ENCODE measurements at regions not wholly inside any gene's neighbourhood (a gene's known extent, or its start where the extent isn't known, plus 50 kb on each side); places are given as distances from the start of the nearest gene placed in this dataset.
A peak's percentile ranks its signal among the peaks of the same experiment; 100 is the strongest.

- 79% methylated on average over 6 of the region's 6 CpGs for WGBS (ENCODE audit: low lambda C conversion rate)
- H3K9ac ChIP-seq (ENCODE audit: insufficient read depth, low read depth, low read length): no peak overlapping the region
- H3K9me3 ChIP-seq (ENCODE audit: low read length): no peaks in the 10 kb centered on the region
- no peak for DNase-seq (ENCODE audit: low spot score)
- peaks cover 0 to 13% of the 10 kb centered on the region in 2 experiments; a peak in 2 of 5 replicates for H3K36me3 ChIP-seq (replicated peaks in 1 of 2; ENCODE audit: control insufficient read depth in 1 of 2, insufficient read depth in 2 of 2, low read length in 2 of 2)
- H2AFZ ChIP-seq (ENCODE audit: low read length): no peak overlapping the region
- no peak overlapping the region for H3K4me3 ChIP-seq (replicated peaks in 1 of 3; ENCODE audit: insufficient read depth in 1 of 3, low read depth in 2 of 3, low read length in 3 of 3)
- no peaks in the 10 kb centered on the region for H3K27me3 ChIP-seq (ENCODE audit: control insufficient read depth in 1 of 2, insufficient read depth in 2 of 2, low read length in 2 of 2)
- no peak overlapping the region for H3K4me2 ChIP-seq (ENCODE audit: low read depth, low read length)
- ChIA-PET POLR2A (interaction anchor here (1.1 to 6.6 kb wide), 7 partner anchors 11 to 108 kb away, joined by 3 to 104 read pairs (median 6); partner anchors contain the start of gene GLRX5), CTCF (ENCODE audit: low intra/inter-chr PET ratio, low total read pairs) (interaction anchor here (0.9 to 3.3 kb wide), 4 partner anchors 83 to 118 kb away, joined by 3 to 18 read pairs (median 5); no protein-coding TSS in a partner anchor)
- intact Hi-C loops (cut with micrococcal nuclease; ENCODE audit: unreplicated experiment): loop anchor here (1.0 kb wide), 1 partner anchor 85 kb away; no protein-coding TSS in a partner anchor
- no peaks in the 10 kb centered on the region for H3K79me2 ChIP-seq (ENCODE audit: insufficient read depth, low read length)
- TF ChIP-seq ZNF354B (CRISPR knock-in tag; IDR thresholded peaks at IDR 0.05) (0 out of 2 replicates have a peak, but pooled peaks have one; percentile 46), ZNF430 (CRISPR knock-in tag; IDR thresholded peaks at IDR 0.05) (no peak)
- in situ Hi-C loops (cut with HindIII; ENCODE audit: extremely low pct_ligation_motif_present, low pct_unique_long_range_greater_than_20kb): loop anchor here (5.0 kb wide), 1 partner anchor 90 kb away; no protein-coding TSS in a partner anchor
- H4K20me1 ChIP-seq (ENCODE audit: insufficient read depth, low read length): no peaks in the 10 kb centered on the region
- ATAC-seq: peak; percentile 3; the same call in 2 of the 3 replicates
- no TSS peak for BruUV-seq (replicated peaks)
- H3K4me1 ChIP-seq (ENCODE audit: insufficient read depth, low read length): peaks cover 45% of the 10 kb centered on the region
- no peak for FAIRE-seq
- H3K27ac ChIP-seq (ENCODE audit: extremely low read length, insufficient read depth, low read length): no peak overlapping the region
These were observed 74.3 kb downstream of the SYNE3 start for GRCh38 chr14:95442016-95442632.

GRCh38 chr14:95440951-95441350 lies 75.5 kb downstream of the SYNE3 start:
- ChIA-PET CTCF (ENCODE audit: low intra/inter-chr PET ratio, low total read pairs) (interaction anchor here (3.3 kb wide), 1 partner anchor 87 kb away, joined by 18 read pairs; no protein-coding TSS in a partner anchor), POLR2A (no interaction called here)
- FAIRE-seq (no peak), ATAC-seq (no peak), DNase-seq (ENCODE audit: low spot score) (no peak)
- WGBS (ENCODE audit: low lambda C conversion rate): 100% methylated on average over 2 of the region's 2 CpGs
- peaks cover 2 to 15% of the 10 kb centered on the region in 2 experiments; a peak in 3 of 5 replicates for H3K36me3 ChIP-seq (replicated peaks in 1 of 2; ENCODE audit: control insufficient read depth in 1 of 2, insufficient read depth in 2 of 2, low read length in 2 of 2)
- in situ Hi-C loops (cut with HindIII; ENCODE audit: extremely low pct_ligation_motif_present, low pct_unique_long_range_greater_than_20kb) (loop anchor here (5.0 kb wide), 1 partner anchor 91 kb away; no protein-coding TSS in a partner anchor), intact Hi-C loops (cut with micrococcal nuclease; ENCODE audit: unreplicated experiment) (no loop called here)
- no peaks in the 10 kb centered on the region for H3K27me3 ChIP-seq (ENCODE audit: control insufficient read depth in 1 of 2, insufficient read depth in 2 of 2, low read length in 2 of 2)
- H3K9me3 ChIP-seq (ENCODE audit: low read length): no peaks in the 10 kb centered on the region
- no peak overlapping the region for H3K4me3 ChIP-seq (replicated peaks in 1 of 3; ENCODE audit: insufficient read depth in 1 of 3, low read depth in 2 of 3, low read length in 3 of 3)
- H3K79me2 ChIP-seq (ENCODE audit: insufficient read depth, low read length): no peaks in the 10 kb centered on the region
- TF ChIP-seq ATF7 (IDR thresholded peaks at IDR 0.05): no peak
- no peak for TF ChIP-seq ATF7 (CRISPR knock-in tag; IDR thresholded peaks at IDR 0.05)
- no peak for TF ChIP-seq SOX5 (CRISPR knock-in tag; IDR thresholded peaks at IDR 0.05; ENCODE audit: borderline replicate concordance)
- TF ChIP-seq SRSF9 (IDR thresholded peaks at IDR 0.05; ENCODE audit: borderline replicate concordance, insufficient read depth, low read depth, low read length, poor library complexity, severe bottlenecking): no peak
- TF ChIP-seq SKIL (CRISPR knock-in tag; IDR thresholded peaks at IDR 0.05; ENCODE audit: borderline replicate concordance): no peak
- TF ChIP-seq PTBP1 (IDR thresholded peaks at IDR 0.05; ENCODE audit: low read depth, low read length, poor library complexity, severe bottlenecking): no peak
- no peak for TF ChIP-seq GMEB1 (CRISPR knock-in tag; IDR thresholded peaks at IDR 0.05; ENCODE audit: borderline replicate concordance)
- no peak for TF ChIP-seq RAD51 (IDR thresholded peaks at IDR 0.05; ENCODE audit: borderline replicate concordance)
- TF ChIP-seq GLI4 (CRISPR knock-in tag; IDR thresholded peaks at IDR 0.05; ENCODE audit: borderline replicate concordance): no peak
- TF ChIP-seq ZNF781 (CRISPR knock-in tag; IDR thresholded peaks at IDR 0.05; ENCODE audit: borderline replicate concordance, not compliant biosample characterization): no peak
- TF ChIP-seq ZNF788 (CRISPR knock-in tag; IDR thresholded peaks at IDR 0.05; ENCODE audit: borderline replicate concordance): no peak
- no peak overlapping the region for H3K4me2 ChIP-seq (ENCODE audit: low read depth, low read length)
- no peak overlapping the region for H2AFZ ChIP-seq (ENCODE audit: low read length)
- H3K27ac ChIP-seq (ENCODE audit: extremely low read length, insufficient read depth, low read length): no peak overlapping the region
- no peak overlapping the region for H3K9ac ChIP-seq (ENCODE audit: insufficient read depth, low read depth, low read length)
- H3K4me1 ChIP-seq (ENCODE audit: insufficient read depth, low read length): peaks cover 42% of the 10 kb centered on the region
- no peaks in the 10 kb centered on the region for H4K20me1 ChIP-seq (ENCODE audit: insufficient read depth, low read length)
- no TSS peak for BruUV-seq (replicated peaks)

Measured in HepG2 (cell line).